Erythroblast (primary cell): ENCODE measurements at regions not wholly inside any gene's neighbourhood (a gene's known extent, or its start where the extent isn't known, plus 50 kb on each side); places are given as distances from the start of the nearest gene placed in this dataset.

ENCODE experiments used
- GATA1 ChIP-seq: IDR thresholded peaks from 2 replicates; pipeline ENCODE4 v1.6.1; 2011; ENCODE audit warnings: low read depth, mild to moderate bottlenecking, control low read depth, low read length, moderate library complexity
- POLR2A ChIP-seq: IDR thresholded peaks from 2 replicates; pipeline ENCODE4 v1.6.1; 2011; ENCODE audit warnings: mild to moderate bottlenecking, low read length

GRCh38 chr7:81605493-81605892 lies 164.4 kb downstream of the HGF start:
- TF ChIP-seq POLR2A (no peak), GATA1 (no peak)
